EH (cell line): ENCODE measurements at regions not wholly inside any gene's neighbourhood (a gene's known extent, or its start where the extent isn't known, plus 50 kb on each side); places are given as distances from the start of the nearest gene placed in this dataset.
"Not testable (repeated sequence)": the region's sequence is repeated elsewhere in the genome, so short reads cannot be mapped to it uniquely, and the experiment has no call there.

ENCODE experiments used
- DNase-seq: peaks from one replicate; pipeline ENCODE4 v3.0.0-alpha.2; 2015; ENCODE audit warnings: low read depth

- DNase-seq: no peak
Measured at GRCh38 chr1:244297087-244297486, 154.6 kb downstream of the ADSS2 start.

DNA sequence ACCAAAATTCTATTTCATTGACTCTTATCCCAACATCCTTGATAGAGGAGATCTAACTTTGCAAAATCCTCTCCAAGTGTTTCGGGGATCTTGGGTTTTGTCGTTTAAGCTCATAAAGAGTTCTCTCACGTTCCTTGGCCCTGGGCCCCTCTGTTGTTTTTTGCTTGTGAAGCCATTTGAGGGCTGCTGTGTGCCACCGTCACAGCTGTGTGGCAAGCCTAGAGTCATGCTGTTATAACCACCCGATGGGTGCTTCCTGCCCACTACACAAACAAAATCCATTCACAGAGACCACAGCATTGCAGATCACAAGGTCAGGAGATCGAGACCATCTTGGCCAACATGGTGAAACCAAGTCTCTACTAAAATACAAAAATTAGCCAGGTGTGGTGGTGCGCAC is 154.1 kb downstream of the ADSS2 start:
- DNase-seq: no peak

- not testable (repeated sequence) for DNase-seq
Measured at GRCh38 chr1:244300029-244300375, 151.7 kb downstream of the ADSS2 start.

GRCh38 chr1:244301595-244302130 is 150.0 kb downstream of the ADSS2 start:
- DNase-seq: no peak

GRCh38 chr1:244302876-244303609 is 148.7 kb downstream of the ADSS2 start:
- DNase-seq: peak; percentile 56

- DNase-seq: no peak
Measured at GRCh38 chr1:244303610-244303969, 148.1 kb downstream of the ADSS2 start.

GRCh38 chr1:244304156-244304555 is 147.6 kb downstream of the ADSS2 start:
- DNase-seq: peak; percentile 41

DNA sequence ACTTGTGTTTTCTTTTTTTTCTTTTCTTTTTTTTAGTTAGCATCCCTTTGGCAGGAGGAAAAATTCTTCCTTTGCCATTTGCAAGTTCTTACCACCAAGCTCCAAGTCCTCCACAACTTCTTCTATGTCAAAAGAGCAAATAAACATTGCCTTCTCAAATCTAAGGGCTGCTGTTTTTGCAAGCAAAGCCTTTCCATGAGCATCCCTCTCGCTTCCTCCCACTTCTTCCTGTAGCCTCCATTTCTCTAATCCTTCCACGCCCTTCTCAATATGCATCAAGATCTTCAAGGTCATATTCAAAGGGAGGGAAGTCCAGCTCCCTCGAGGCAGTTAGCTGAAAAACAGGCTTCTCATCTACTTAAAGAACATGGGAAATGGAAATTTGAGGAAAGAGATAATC is 147.1 kb downstream of the ADSS2 start:
- DNase-seq: no peak

DNA sequence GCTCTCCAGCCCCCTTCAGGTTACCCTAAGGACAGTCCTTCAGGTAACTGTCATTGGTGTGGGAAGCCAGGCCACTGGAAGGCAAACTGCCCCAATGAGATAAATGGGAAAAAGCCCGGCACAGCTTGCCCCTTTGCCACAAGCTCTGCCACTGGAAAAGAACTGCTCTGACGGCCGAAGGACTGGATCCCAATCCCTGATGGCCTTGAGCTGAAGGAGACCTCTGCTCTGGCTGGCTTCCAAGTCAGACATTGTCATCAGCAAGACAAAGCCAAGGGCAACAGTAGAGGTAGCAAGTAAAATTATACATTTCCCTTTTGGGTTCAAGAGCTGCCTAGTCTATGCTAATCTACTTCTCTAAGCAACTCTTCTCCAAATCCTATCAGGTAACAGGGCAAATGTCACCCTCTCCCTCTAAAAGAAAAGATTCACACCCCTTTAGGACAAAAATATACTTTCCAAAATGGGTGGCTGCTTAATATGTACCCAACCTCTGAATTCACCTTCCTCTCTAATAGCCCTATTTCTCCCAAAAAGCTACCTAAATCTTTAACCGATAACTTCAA is 145.8 kb downstream of the ADSS2 start:
- DNase-seq: no peak

GRCh38 chr1:244306544-244306943 is 145.2 kb downstream of the ADSS2 start:
- DNase-seq: no peak

- not testable (repeated sequence) for DNase-seq
Measured at GRCh38 chr1:244309191-244309590, 142.5 kb downstream of the ADSS2 start.

DNA sequence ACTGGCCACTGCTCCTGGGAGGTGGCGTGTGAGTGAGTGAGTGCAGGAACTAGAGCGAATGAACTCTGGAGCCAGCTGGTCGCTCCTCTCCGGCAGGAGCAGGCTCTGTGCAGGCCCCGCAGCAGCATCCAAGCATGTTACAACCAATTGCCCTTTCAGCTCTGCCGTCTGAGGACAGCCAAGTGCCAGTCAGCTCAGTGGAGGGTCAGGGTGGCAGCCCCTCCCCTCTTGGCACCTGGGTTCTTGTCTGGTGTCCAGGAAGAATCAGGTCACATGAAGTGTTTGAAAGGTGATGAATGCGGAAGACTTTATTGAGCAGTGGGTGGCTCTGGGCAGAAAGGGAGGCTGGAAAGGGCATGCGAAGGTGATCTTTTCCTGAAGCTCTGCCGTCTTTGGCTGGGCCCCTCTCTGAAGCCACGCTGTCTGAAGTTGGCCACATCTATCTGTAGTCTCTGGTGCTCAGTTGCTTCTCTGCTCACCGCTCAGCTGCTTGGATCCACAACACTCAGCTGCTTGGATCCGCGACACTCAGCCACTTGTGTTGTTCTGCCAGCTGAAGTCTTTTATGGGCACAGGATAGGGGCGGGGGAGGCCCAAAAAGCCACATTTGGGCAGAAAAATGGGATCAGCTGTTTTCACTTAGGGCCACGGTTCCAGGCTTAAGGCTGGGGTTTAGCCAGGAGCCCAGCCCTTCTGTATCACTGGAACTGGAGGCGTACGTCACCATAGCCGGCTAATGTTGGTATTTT is 139.8 kb downstream of the ADSS2 start:
- no peak for DNase-seq

- DNase-seq: no peak
Measured at GRCh38 chr1:244313346-244313745, 138.4 kb downstream of the ADSS2 start.

DNA sequence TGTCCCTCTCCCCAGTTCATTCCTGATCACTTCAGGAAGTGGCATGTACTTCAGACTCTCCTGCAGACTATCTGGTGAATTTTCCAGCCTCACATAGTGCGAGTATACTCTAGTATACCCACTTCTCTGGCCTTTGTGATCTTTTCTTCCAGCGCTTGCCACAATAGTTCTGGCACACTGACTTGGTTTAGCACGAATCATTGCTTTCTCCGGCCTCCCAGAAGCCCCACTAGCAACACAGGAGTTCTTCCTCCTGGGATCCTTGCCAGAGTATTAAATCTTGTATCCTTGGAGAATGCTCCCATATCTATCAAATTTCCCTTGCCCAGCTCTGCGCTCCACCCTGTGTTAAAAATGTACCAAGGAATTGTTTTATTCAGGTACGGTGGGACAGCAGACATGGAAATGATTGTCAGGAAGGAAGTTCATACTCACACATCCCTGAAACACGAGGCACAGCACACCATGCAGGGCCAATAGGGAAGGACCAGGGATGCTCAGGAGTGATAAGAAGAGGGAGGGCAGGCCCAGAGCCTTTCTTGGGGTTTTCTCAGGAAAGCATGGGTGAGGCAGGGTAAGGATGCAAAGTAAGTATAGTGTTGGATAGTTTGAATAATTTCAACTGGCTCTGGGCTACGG is 136.7 kb downstream of the ADSS2 start:
- DNase-seq: peak; percentile 13

DNA sequence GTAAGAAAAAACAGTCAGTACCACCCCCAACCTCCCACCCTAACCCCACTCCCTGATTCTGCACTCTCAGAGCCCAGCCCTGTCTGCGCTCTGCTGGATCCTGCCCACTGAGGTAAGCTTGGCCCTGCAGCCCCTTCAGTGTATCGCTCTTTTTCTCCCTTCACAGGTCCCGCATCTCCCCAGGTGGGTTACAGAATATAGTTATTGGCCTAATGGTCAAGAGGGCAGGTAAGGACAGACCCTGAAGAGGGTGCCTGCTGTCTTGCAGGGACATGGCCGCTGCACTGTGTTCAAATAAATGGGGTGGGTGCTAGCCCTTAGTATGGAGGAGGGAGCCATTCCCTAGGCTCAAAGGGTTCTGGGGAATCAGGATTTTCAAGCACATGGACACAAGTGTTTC is 135.7 kb downstream of the ADSS2 start:
- DNase-seq: no peak

- peak; percentile 75 for DNase-seq
Measured at GRCh38 chr1:244316407-244316806, 135.3 kb downstream of the ADSS2 start.

DNA sequence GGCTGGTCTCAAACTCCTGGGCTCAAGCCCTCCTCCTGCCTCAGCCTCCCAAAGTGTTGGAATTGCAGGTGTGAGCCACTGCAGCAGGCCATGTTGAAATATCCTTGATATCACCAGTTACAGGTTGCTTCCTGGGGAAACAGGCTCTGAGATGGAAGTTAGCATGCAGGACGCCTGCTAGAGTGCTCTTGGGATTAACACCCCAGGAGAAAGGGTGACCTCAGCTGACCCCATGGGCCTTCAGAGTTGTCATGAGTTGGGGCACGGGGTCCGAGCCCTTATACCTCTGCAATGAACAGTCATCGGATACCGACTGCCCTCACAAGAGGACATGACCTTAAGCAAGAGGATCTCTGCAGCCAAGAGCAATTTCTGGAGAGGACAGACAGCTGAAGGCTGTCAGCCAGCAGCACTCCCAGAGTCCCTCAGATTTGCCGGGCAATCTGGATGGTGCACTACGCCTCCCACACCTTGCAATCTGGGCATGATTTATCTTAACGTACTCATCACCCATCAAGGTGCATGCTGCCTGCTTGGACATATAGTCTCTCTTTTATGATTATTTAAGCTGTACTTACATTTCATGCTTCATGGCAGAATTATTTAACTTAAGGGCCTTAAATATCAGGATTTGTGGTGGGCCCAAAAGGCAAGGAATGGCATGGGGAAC is 134.6 kb downstream of the ADSS2 start:
- no peak for DNase-seq

- DNase-seq: no peak
Measured at GRCh38 chr1:244318078-244318477, 133.6 kb downstream of the ADSS2 start.

- no peak for DNase-seq
Measured at GRCh38 chr1:244318512-244318911, 133.2 kb downstream of the ADSS2 start.

GRCh38 chr1:244319283-244320132 is 132.2 kb downstream of the ADSS2 start:
- DNase-seq: peak; percentile 86

DNA sequence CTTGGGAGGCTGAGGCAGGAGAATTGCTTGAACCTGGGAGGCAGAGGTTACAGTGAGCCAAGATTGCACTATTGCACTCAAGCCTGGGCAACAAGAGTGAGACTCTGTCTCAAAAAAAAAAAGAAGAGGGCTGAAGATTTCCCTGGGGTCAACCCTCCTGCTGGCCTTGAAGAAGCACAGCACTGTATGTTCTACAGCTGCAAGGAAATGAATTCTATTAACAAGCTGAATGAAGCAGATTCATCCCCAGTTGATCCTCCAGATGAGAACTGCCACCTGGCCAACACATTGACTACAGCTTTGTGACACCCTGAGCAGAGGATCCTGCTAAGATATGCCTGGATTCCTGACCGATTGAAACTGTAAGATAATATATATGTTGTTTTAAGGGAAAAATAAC is 129.5 kb downstream of the ADSS2 start:
- DNase-seq: no peak
